Prostate gland (tissue), 2 donors: ENCODE measurements at regions not wholly inside any gene's neighbourhood (a gene's known extent, or its start where the extent isn't known, plus 50 kb on each side); places are given as distances from the start of the nearest gene placed in this dataset.

ENCODE experiments used
- POLR2A ChIP-seq: fragments of 450-650 bp; IDR thresholded peaks from one replicate; pipeline ENCODE4 v1.6.1; 2016; ENCODE audit warnings: antibody characterized with exemption, mild to moderate bottlenecking
- POLR2AphosphoS5 ChIP-seq: sonication (generic); formaldehyde crosslinking; IDR thresholded peaks from one replicate; pipeline ENCODE4 v1.6.1; 2017; ENCODE audit warnings: antibody characterized with exemption
- TF ChIP-seq, protein P1 (sequence below), 4 experiments: fragments of 200-600 bp in 2 of 4; fragments of 450-650 bp in 2 of 4; sonication (generic) in 2 of 4; IDR thresholded peaks; 1 replicate in 3 of 4; 2 replicates in 1 of 4; pipeline ENCODE4 v1.5.1; 2016 to 2019; ENCODE audit warnings: antibody characterized with exemption in 4 of 4, mild to moderate bottlenecking in 2 of 4, moderate library complexity in 2 of 4

DNA sequence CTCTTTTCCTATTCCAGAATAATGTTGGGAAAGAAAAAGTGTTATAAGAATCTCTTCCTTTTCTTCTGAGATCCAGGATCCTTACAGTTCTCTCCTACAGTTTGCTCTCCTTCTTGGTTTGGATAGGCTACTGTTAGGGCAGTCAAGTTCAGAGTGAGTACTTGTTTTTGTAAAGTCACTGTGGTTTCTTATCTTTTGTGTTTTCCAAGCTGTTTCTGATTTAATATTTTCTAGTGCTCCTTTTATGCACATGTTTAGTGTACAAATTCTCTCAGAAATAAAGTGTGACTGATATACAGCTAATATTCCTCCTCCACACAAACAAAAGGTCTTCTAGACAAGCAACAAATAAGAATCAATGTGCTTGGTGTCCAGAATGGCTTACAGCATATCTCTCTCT lies 107.7 kb downstream of the BACH1 start:
- no peak for TF ChIP-seq POLR2A
- TF ChIP-seq POLR2AphosphoS5: no peak
- TF ChIP-seq, protein P1, sequence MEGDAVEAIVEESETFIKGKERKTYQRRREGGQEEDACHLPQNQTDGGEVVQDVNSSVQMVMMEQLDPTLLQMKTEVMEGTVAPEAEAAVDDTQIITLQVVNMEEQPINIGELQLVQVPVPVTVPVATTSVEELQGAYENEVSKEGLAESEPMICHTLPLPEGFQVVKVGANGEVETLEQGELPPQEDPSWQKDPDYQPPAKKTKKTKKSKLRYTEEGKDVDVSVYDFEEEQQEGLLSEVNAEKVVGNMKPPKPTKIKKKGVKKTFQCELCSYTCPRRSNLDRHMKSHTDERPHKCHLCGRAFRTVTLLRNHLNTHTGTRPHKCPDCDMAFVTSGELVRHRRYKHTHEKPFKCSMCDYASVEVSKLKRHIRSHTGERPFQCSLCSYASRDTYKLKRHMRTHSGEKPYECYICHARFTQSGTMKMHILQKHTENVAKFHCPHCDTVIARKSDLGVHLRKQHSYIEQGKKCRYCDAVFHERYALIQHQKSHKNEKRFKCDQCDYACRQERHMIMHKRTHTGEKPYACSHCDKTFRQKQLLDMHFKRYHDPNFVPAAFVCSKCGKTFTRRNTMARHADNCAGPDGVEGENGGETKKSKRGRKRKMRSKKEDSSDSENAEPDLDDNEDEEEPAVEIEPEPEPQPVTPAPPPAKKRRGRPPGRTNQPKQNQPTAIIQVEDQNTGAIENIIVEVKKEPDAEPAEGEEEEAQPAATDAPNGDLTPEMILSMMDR (IDR thresholded peaks at IDR 0.05): no peak
